ENCODE measurements at regions not wholly inside any gene's neighbourhood (a gene's known extent, or its start where the extent isn't known, plus 50 kb on each side); places are given as distances from the start of the nearest gene placed in this dataset.
A peak's percentile ranks its signal among the peaks of the same experiment; 100 is the strongest.

- Mint-ChIP-seq H3K27ac (ENCODE audit: unreplicated experiment) (no peak overlapping the region), H3K9me3 (ENCODE audit: low read depth) (peaks cover 7% of the 10 kb centered on the region), H3K27me3 (ENCODE audit: low read depth) (no peaks in the 10 kb centered on the region), H3K4me3 (ENCODE audit: unreplicated experiment) (no peak overlapping the region), H3K4me1 (ENCODE audit: low read depth) (peaks cover 35% of the 10 kb centered on the region), H3K36me3 (ENCODE audit: low read depth) (peaks cover 4% of the 10 kb centered on the region)
- TF ChIP-seq CTCF (IDR thresholded peaks at IDR 0.05), result no peak
- no peak for DNase-seq (ENCODE audit: low spot score)
Observed at GRCh38 chr2:174668075-174668474, 70.5 kb upstream of the WIPF1 start.

- no peak overlapping the region for H3K27ac Mint-ChIP-seq (ENCODE audit: unreplicated experiment)
- peaks cover 7% of the 10 kb centered on the region for H3K9me3 Mint-ChIP-seq (ENCODE audit: low read depth)
- TF ChIP-seq CTCF (IDR thresholded peaks at IDR 0.05), result no peak
- H3K4me3 Mint-ChIP-seq (ENCODE audit: unreplicated experiment), result no peak overlapping the region
- H3K27me3 Mint-ChIP-seq (ENCODE audit: low read depth), result no peaks in the 10 kb centered on the region
- H3K4me1 Mint-ChIP-seq (ENCODE audit: low read depth), result peaks cover 42% of the 10 kb centered on the region
- H3K36me3 Mint-ChIP-seq (ENCODE audit: low read depth), result peaks cover 4% of the 10 kb centered on the region
- DNase-seq (ENCODE audit: low spot score), result no peak
Observed at GRCh38 chr2:174667250-174667860, 69.8 kb upstream of the WIPF1 start.

GRCh38 chr2:174666845-174667244 lies 69.2 kb upstream of the WIPF1 start:
- Mint-ChIP-seq H3K27ac (ENCODE audit: unreplicated experiment) (peak overlapping the region; percentile 27), H3K9me3 (ENCODE audit: low read depth) (peaks cover 2% of the 10 kb centered on the region), H3K4me1 (ENCODE audit: low read depth) (peaks cover 45% of the 10 kb centered on the region), H3K36me3 (ENCODE audit: low read depth) (no peaks in the 10 kb centered on the region), H3K4me3 (ENCODE audit: unreplicated experiment) (no peak overlapping the region), H3K27me3 (ENCODE audit: low read depth) (no peaks in the 10 kb centered on the region)
- DNase-seq (ENCODE audit: low spot score), result no peak
- no peak for TF ChIP-seq CTCF (IDR thresholded peaks at IDR 0.05)

GRCh38 chr2:174666312-174666711 lies 68.7 kb upstream of the WIPF1 start:
- Mint-ChIP-seq H3K4me3 (ENCODE audit: unreplicated experiment) (no peak overlapping the region), H3K27me3 (ENCODE audit: low read depth) (no peaks in the 10 kb centered on the region), H3K4me1 (ENCODE audit: low read depth) (peaks cover 45% of the 10 kb centered on the region), H3K27ac (ENCODE audit: unreplicated experiment) (no peak overlapping the region), H3K9me3 (ENCODE audit: low read depth) (no peaks in the 10 kb centered on the region), H3K36me3 (ENCODE audit: low read depth) (peaks cover 2% of the 10 kb centered on the region)
- DNase-seq (ENCODE audit: low spot score), result no peak
- TF ChIP-seq CTCF (IDR thresholded peaks at IDR 0.05), result no peak

- no peak for DNase-seq (ENCODE audit: low spot score)
- TF ChIP-seq CTCF (IDR thresholded peaks at IDR 0.05), result no peak
- Mint-ChIP-seq H3K9me3 (ENCODE audit: low read depth) (no peaks in the 10 kb centered on the region), H3K36me3 (ENCODE audit: low read depth) (peaks cover 3% of the 10 kb centered on the region), H3K4me1 (ENCODE audit: low read depth) (peaks cover 43% of the 10 kb centered on the region), H3K27me3 (ENCODE audit: low read depth) (no peaks in the 10 kb centered on the region), H3K4me3 (ENCODE audit: unreplicated experiment) (no peak overlapping the region), H3K27ac (ENCODE audit: unreplicated experiment) (peak overlapping the region; percentile 85)
Observed at GRCh38 chr2:174664084-174664759, 66.6 kb upstream of the WIPF1 start.

Data from chondrocyte (in vitro differentiated cells).